ENCODE measurements at regions not wholly inside any gene's neighbourhood (a gene's known extent, or its start where the extent isn't known, plus 50 kb on each side); places are given as distances from the start of the nearest gene placed in this dataset.

DNA sequence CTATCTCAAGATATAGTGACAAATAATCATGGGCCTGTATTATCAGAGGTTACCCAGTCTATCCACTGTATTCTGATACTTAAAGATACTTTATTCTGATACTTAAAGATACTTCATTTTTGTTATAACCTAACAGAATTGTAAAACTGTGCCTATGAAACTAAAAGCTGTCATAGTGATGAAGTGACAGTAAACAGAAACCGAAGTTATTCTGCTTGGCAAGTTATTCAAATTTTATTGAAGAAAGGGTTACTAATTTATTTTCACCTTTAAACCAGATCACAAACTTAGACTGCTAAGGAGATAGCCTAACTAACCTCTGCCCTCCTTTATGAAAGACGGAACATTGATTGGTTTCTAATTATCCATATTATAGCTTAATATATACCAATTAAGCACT is 604.6 kb upstream of the IMPG1 start:
- Histone ChIP-seq H3K36me3 (ENCODE audit: insufficient read depth, low read length) (no peaks in the 10 kb centered on the region), H3K9me3 (ENCODE audit: control insufficient read depth in 1 of 2, insufficient read depth in 1 of 2, low read length in 2 of 2) (peaks cover 0 to 3% of the 10 kb centered on the region in 2 experiments), H3K27me3 (ENCODE audit: control insufficient read depth in 1 of 2, insufficient read depth in 2 of 2, low read length in 2 of 2) (no peaks in the 10 kb centered on the region), H3K4me3 (ENCODE audit: low read length) (no peak overlapping the region), H3K4me1 (ENCODE audit: insufficient read depth, low read length) (no peaks in the 10 kb centered on the region), H3K27ac (ENCODE audit: low read depth in 1 of 2, low read length in 2 of 2) (no peak overlapping the region)
- DNase-seq, result no peak
- Mint-ChIP-seq H3K4me3 (no peak overlapping the region), H3K4me1 (ENCODE audit: low read depth) (no peaks in the 10 kb centered on the region), H3K9me3 (no peaks in the 10 kb centered on the region), H3K27ac (no peak overlapping the region), H3K27me3 (no peaks in the 10 kb centered on the region), H3K36me3 (ENCODE audit: low read depth) (no peaks in the 10 kb centered on the region)
- CTCF ChIA-PET, result no interaction called here
- TF ChIP-seq, protein P1, sequence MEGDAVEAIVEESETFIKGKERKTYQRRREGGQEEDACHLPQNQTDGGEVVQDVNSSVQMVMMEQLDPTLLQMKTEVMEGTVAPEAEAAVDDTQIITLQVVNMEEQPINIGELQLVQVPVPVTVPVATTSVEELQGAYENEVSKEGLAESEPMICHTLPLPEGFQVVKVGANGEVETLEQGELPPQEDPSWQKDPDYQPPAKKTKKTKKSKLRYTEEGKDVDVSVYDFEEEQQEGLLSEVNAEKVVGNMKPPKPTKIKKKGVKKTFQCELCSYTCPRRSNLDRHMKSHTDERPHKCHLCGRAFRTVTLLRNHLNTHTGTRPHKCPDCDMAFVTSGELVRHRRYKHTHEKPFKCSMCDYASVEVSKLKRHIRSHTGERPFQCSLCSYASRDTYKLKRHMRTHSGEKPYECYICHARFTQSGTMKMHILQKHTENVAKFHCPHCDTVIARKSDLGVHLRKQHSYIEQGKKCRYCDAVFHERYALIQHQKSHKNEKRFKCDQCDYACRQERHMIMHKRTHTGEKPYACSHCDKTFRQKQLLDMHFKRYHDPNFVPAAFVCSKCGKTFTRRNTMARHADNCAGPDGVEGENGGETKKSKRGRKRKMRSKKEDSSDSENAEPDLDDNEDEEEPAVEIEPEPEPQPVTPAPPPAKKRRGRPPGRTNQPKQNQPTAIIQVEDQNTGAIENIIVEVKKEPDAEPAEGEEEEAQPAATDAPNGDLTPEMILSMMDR (IDR thresholded peaks at IDR 0.05), result no peak
- intact Hi-C loops (cut with DNase I, micrococcal nuclease), result no loop called here
- POLR2A ChIA-PET, result no interaction called here
- ATAC-seq (ENCODE audit: poor library complexity), result no peak

DNA sequence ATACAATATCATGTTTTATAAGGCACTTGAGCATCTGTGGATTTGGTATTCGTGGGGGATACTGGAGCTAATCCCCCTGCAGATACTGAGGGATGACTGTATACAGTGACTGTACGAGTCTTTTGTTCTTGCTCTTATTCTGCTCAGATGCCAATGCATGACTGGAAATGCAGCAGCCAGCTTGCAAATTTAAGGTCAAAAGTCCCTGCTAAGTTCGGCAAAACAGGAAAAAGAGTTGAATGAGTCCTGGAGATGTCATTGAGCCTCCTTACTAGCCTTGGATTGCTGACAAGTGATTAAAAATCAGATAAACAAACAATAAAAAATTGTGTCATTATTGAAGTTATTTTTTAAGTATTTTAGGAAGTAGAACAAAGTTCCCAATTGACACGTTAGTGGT is 599.3 kb upstream of the IMPG1 start:
- Histone ChIP-seq H3K9me3 (ENCODE audit: control insufficient read depth in 1 of 2, insufficient read depth in 1 of 2, low read length in 2 of 2) (peaks cover 0 to 3% of the 10 kb centered on the region in 2 experiments), H3K27me3 (ENCODE audit: control insufficient read depth in 1 of 2, insufficient read depth in 2 of 2, low read length in 2 of 2) (no peaks in the 10 kb centered on the region), H3K4me1 (ENCODE audit: insufficient read depth, low read length) (no peaks in the 10 kb centered on the region), H3K27ac (ENCODE audit: low read depth in 1 of 2, low read length in 2 of 2) (no peak overlapping the region), H3K4me3 (ENCODE audit: low read length) (no peak overlapping the region), H3K36me3 (ENCODE audit: insufficient read depth, low read length) (no peaks in the 10 kb centered on the region)
- intact Hi-C loops (cut with DNase I, micrococcal nuclease), result no loop called here
- ATAC-seq (ENCODE audit: poor library complexity) (no peak), DNase-seq (no peak)
- H3K4me1 Mint-ChIP-seq (ENCODE audit: low read depth), result no peaks in the 10 kb centered on the region
- no peaks in the 10 kb centered on the region for H3K27me3 Mint-ChIP-seq
- no peaks in the 10 kb centered on the region for H3K9me3 Mint-ChIP-seq
- no peak overlapping the region for H3K4me3 Mint-ChIP-seq
- ChIA-PET POLR2A (no interaction called here), CTCF (no interaction called here)
- TF ChIP-seq, protein P1 (IDR thresholded peaks at IDR 0.05), result no peak
- no peaks in the 10 kb centered on the region for H3K36me3 Mint-ChIP-seq (ENCODE audit: low read depth)
- no peak overlapping the region for H3K27ac Mint-ChIP-seq

DNA sequence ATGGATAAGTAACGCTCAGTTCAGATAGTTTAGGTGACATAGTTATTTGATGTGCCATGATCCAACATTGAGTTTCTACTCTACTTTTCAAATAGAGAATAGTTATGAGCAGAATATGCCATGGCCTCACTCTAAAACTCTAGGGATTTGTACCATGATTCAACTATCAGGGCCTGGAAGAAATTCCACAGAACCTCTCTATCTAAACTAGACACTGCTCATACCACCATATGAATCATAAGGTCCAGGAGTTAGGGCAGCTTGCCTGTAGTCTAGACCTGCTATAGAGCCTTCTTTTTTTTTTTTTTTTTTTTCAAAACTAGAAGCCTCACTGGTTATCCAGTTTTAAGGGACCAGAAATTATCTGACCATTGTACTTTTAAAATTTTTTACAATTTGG is 571.8 kb upstream of the IMPG1 start:
- ChIA-PET CTCF (no interaction called here), POLR2A (no interaction called here)
- Mint-ChIP-seq H3K27ac (no peak overlapping the region), H3K4me3 (no peak overlapping the region), H3K4me1 (ENCODE audit: low read depth) (no peaks in the 10 kb centered on the region), H3K36me3 (ENCODE audit: low read depth) (no peaks in the 10 kb centered on the region), H3K9me3 (peaks cover 4% of the 10 kb centered on the region), H3K27me3 (no peaks in the 10 kb centered on the region)
- Histone ChIP-seq H3K4me1 (ENCODE audit: insufficient read depth, low read length) (no peaks in the 10 kb centered on the region), H3K4me3 (ENCODE audit: low read length) (no peak overlapping the region), H3K9me3 (ENCODE audit: control insufficient read depth in 1 of 2, insufficient read depth in 1 of 2, low read length in 2 of 2) (no peaks in the 10 kb centered on the region), H3K36me3 (ENCODE audit: insufficient read depth, low read length) (no peaks in the 10 kb centered on the region), H3K27ac (ENCODE audit: low read depth in 1 of 2, low read length in 2 of 2) (no peak overlapping the region), H3K27me3 (ENCODE audit: control insufficient read depth in 1 of 2, insufficient read depth in 2 of 2, low read length in 2 of 2) (no peaks in the 10 kb centered on the region)
- TF ChIP-seq, protein P1 (IDR thresholded peaks at IDR 0.05), result no peak
- no peak for ATAC-seq (ENCODE audit: poor library complexity)
- DNase-seq, result no peak
- intact Hi-C loops (cut with DNase I, micrococcal nuclease), result no loop called here

Measured in CD4-positive, alpha-beta T cell (primary cell).